ENCODE measurements at regions not wholly inside any gene's neighbourhood (a gene's known extent, or its start where the extent isn't known, plus 50 kb on each side); places are given as distances from the start of the nearest gene placed in this dataset.
"Not testable (repeated sequence)": the region's sequence is repeated elsewhere in the genome, so short reads cannot be mapped to it uniquely, and the experiment has no call there.

GRCh38 chr14:48289701-48290100 is 614.3 kb upstream of the MDGA2 start:
- DNase-seq: no peak
- no peak overlapping the region for H3K56ac ChIP-seq (ENCODE audit: insufficient read length, low read depth, low read length)
- H3K18ac ChIP-seq (ENCODE audit: insufficient read length, low read depth, low read length): no peak overlapping the region
- H4K8ac ChIP-seq (replicated peaks; ENCODE audit: insufficient read length, low read depth, low read length): no peak overlapping the region
- Mint-ChIP-seq H3K36me3 (ENCODE audit: insufficient read depth in 1 of 3, low read depth in 3 of 3) (peaks cover 7 to 28% (median 9%) of the 10 kb centered on the region in 3 experiments), H3K27me3 (ENCODE audit: low read depth) (no peaks in the 10 kb centered on the region), H3K27ac (no peak overlapping the region), H3K9me3 (peaks cover 13 to 21% of the 10 kb centered on the region in 2 experiments), H3K4me1 (no peaks in the 10 kb centered on the region), H3K4me3 (no peak overlapping the region)
- no peak for TF ChIP-seq CTCF (conservative IDR thresholded peaks at IDR 0.05)
- H4K91ac ChIP-seq (ENCODE audit: insufficient read length, low read depth, low read length): no peak overlapping the region
- H2AK5ac ChIP-seq (ENCODE audit: insufficient read length, low read length): no peak overlapping the region
- no peaks in the 10 kb centered on the region for H3K79me2 ChIP-seq (ENCODE audit: insufficient read depth, low read length)
- H3K4me2 ChIP-seq (ENCODE audit: insufficient read depth, insufficient read length, low read length): no peak overlapping the region
- H3T11ph ChIP-seq (ENCODE audit: low read length): no peak overlapping the region
- no peak overlapping the region for H3K4ac ChIP-seq (ENCODE audit: low read depth, low read length)
- no peak overlapping the region for H2BK12ac ChIP-seq (ENCODE audit: insufficient read length, low read depth, low read length)
- no peak overlapping the region for H2AFZ ChIP-seq (ENCODE audit: low read length)
- no peaks in the 10 kb centered on the region for H3K79me1 ChIP-seq (ENCODE audit: insufficient read depth, low read depth, low read length, poor library complexity, severe bottlenecking)
- H3K27ac ChIP-seq (ENCODE audit: insufficient read length, low read depth, low read length): no peak overlapping the region
- H3K14ac ChIP-seq (ENCODE audit: insufficient read depth, low read length): no peak overlapping the region
- H2BK20ac ChIP-seq (ENCODE audit: low read depth, low read length, poor library complexity, severe bottlenecking): no peak overlapping the region
- no peak overlapping the region for H2BK120ac ChIP-seq (ENCODE audit: low read depth, low read length, poor library complexity, severe bottlenecking)
- no peak overlapping the region for H3K9ac ChIP-seq (ENCODE audit: extremely low read depth, insufficient read length, low read length)
- no peak overlapping the region for H2BK5ac ChIP-seq (ENCODE audit: insufficient read length, low read length)
- H3K4me1 ChIP-seq (ENCODE audit: insufficient read depth, low read length): no peaks in the 10 kb centered on the region
- no peak overlapping the region for H2BK15ac ChIP-seq (ENCODE audit: low read depth, low read length)
- H3K23me2 ChIP-seq (ENCODE audit: insufficient read length, low read depth, low read length, poor library complexity, severe bottlenecking): no peaks in the 10 kb centered on the region
- no peak overlapping the region for H4K5ac ChIP-seq (ENCODE audit: insufficient read length, low read depth, low read length)
- no peak overlapping the region for H3K23ac ChIP-seq (ENCODE audit: insufficient read length, low read depth, low read length)
- no peaks in the 10 kb centered on the region for H3K9me3 ChIP-seq (ENCODE audit: control insufficient read depth, low read depth, low read length)
- no peaks in the 10 kb centered on the region for H4K20me1 ChIP-seq (ENCODE audit: control insufficient read depth, insufficient read depth, insufficient read length)
- H3K27me3 ChIP-seq (ENCODE audit: insufficient read depth, low read length): no peaks in the 10 kb centered on the region

- not testable (repeated sequence) for H3K79me2 ChIP-seq (ENCODE audit: insufficient read depth, low read length); H2BK15ac ChIP-seq (ENCODE audit: low read depth, low read length); H4K5ac ChIP-seq (ENCODE audit: insufficient read length, low read depth, low read length); H3K27ac ChIP-seq (ENCODE audit: insufficient read length, low read depth, low read length); H2BK120ac ChIP-seq (ENCODE audit: low read depth, low read length, poor library complexity, severe bottlenecking); H2BK12ac ChIP-seq (ENCODE audit: insufficient read length, low read depth, low read length); H3K9ac ChIP-seq (ENCODE audit: extremely low read depth, insufficient read length, low read length); H3K27ac Mint-ChIP-seq; DNase-seq; H3K27me3 ChIP-seq (ENCODE audit: insufficient read depth, low read length); H2AK5ac ChIP-seq (ENCODE audit: insufficient read length, low read length); H3K4me1 ChIP-seq (ENCODE audit: insufficient read depth, low read length); H3K4me3 Mint-ChIP-seq; H3K4me1 Mint-ChIP-seq; H3K56ac ChIP-seq (ENCODE audit: insufficient read length, low read depth, low read length); H4K8ac ChIP-seq (replicated peaks; ENCODE audit: insufficient read length, low read depth, low read length); H3K4ac ChIP-seq (ENCODE audit: low read depth, low read length); H3K27me3 Mint-ChIP-seq (ENCODE audit: low read depth); H2AFZ ChIP-seq (ENCODE audit: low read length); H3K14ac ChIP-seq (ENCODE audit: insufficient read depth, low read length); H3T11ph ChIP-seq (ENCODE audit: low read length); H2BK5ac ChIP-seq (ENCODE audit: insufficient read length, low read length); H3K79me1 ChIP-seq (ENCODE audit: insufficient read depth, low read depth, low read length, poor library complexity, severe bottlenecking); H3K18ac ChIP-seq (ENCODE audit: insufficient read length, low read depth, low read length); H3K23me2 ChIP-seq (ENCODE audit: insufficient read length, low read depth, low read length, poor library complexity, severe bottlenecking); H2BK20ac ChIP-seq (ENCODE audit: low read depth, low read length, poor library complexity, severe bottlenecking); H4K91ac ChIP-seq (ENCODE audit: insufficient read length, low read depth, low read length); H3K23ac ChIP-seq (ENCODE audit: insufficient read length, low read depth, low read length); H3K4me2 ChIP-seq (ENCODE audit: insufficient read depth, insufficient read length, low read length); H4K20me1 ChIP-seq (ENCODE audit: control insufficient read depth, insufficient read depth, insufficient read length); H3K9me3 ChIP-seq (ENCODE audit: control insufficient read depth, low read depth, low read length)
- Mint-ChIP-seq H3K9me3 (peaks cover 28 to 32% of the 10 kb centered on the region in 2 experiments), H3K36me3 (ENCODE audit: insufficient read depth in 1 of 3, low read depth in 3 of 3) (peaks cover 12 to 39% (median 26%) of the 10 kb centered on the region in 3 experiments)
- no CpG with 5 or more reads among the region's 11 CpGs for WGBS (ENCODE audit: extremely low coverage, insufficient read length, low lambda C conversion rate)
Observed at GRCh38 chr14:48285217-48285616, 609.8 kb upstream of the MDGA2 start.

All from H9 (cell line).